DND-41 (cell line): ENCODE measurements at regions not wholly inside any gene's neighbourhood (a gene's known extent, or its start where the extent isn't known, plus 50 kb on each side); places are given as distances from the start of the nearest gene placed in this dataset.

Experiments used
- CTCF ChIP-seq: IDR thresholded peaks from 2 replicates; pipeline ENCODE4 v1.5.1; 2012; ENCODE audit warnings: borderline replicate concordance, low read length, moderate library complexity, mild to moderate bottlenecking; ENCODE audit not compliant: poor library complexity, severe bottlenecking; ENCODE audit errors: extremely low read depth
- EZH2 ChIP-seq: IDR thresholded peaks from 3 replicates; pipeline ENCODE4 v1.6.1; 2012; ENCODE audit warnings: borderline replicate concordance, low read depth, mild to moderate bottlenecking, moderate library complexity, low read length, inconsistent platforms; ENCODE audit not compliant: severe bottlenecking

GRCh38 chr20:22963581-22963980 lies 71.5 kb upstream of the SSTR4 start:
- TF ChIP-seq CTCF (no peak), EZH2 (no peak)
